ENCODE measurements at regions not wholly inside any gene's neighbourhood (a gene's known extent, or its start where the extent isn't known, plus 50 kb on each side); places are given as distances from the start of the nearest gene placed in this dataset.

DNA sequence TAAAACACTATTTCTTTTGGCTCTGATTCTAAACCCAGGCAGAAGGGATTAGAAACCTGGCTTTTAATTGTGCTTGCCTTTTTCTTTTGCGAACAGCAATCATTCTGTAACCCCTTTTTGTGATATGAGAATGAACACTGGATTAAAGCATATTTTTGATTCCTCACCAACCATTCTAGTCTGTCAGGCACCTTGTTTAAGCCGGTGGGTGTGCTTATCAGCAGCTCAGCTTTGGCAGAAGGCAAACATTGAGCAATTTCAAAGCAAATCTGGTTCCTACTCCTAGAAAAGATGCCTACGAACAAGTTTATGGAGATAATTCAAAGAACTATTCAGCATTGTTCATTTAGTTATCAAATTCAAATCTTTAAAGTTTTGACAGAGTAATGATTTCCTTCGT is 265.1 kb upstream of the FAM241A start:
- DNase-seq (ENCODE audit: low read depth, low spot score): no peak
- no peak overlapping the region for H3K4me3 ChIP-seq (ENCODE audit: low read length)

DNA sequence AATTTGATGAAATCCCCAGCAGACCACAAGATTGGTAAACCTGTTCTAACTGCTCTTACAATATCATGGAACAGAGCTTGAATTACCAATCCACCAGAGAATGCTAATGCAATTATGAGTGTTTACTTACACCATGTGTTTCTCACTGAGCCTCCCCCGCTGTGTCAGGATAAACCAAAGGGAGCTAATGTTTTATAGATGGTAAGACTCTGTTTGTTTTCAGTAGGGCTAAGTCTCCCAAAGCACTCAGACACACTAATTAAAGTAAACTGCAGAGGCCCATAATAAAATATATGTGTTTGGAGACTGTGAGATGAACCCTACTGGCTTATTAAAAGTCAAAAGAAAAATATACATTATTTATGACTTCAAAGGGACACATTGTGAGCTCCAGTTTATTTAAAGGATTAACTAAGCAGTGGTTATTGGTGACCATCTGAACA is 261.7 kb upstream of the FAM241A start:
- DNase-seq (ENCODE audit: low read depth, low spot score): no peak
- H3K4me3 ChIP-seq (ENCODE audit: low read length): no peak overlapping the region

DNA sequence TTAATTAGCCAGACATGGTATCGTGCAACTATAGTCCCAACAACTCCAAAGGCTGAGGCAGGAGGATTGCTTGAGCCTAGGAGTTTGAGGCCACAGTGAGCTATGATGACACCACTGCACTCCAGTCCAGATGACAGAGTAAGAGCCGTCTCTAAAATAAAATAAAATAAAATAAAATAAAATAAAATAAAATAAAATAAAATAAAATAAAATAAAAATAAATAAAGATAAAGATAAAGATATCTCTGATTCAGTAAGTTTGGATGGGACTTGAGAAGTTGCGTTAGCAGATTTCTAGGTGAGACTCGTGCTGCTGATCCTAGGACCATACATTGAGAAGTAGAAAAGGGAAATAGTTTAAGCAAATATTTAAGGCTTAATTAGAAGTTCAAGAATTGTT is 254.8 kb upstream of the FAM241A start:
- no peak for DNase-seq (ENCODE audit: low read depth, low spot score)
- no peak overlapping the region for H3K4me3 ChIP-seq (ENCODE audit: low read length)

DNA sequence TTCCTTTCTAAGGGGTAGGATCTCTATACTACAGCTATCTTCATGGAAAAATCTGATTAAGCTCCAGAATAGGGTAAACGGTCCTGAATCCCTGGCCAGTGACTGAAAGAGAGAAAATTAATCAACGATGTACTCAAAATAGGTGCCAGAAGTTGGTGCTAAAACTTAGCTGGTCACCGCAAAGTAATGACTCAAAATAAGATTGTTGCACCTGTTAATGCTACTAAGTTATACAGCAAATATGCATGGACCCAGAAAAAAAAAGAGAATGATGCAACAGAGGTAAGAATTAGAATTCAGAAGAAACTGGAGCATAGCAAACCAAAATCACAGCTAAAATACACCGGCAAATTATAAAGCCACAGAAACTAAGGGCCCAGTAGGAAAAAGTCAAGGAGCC is 239.7 kb upstream of the FAM241A start:
- H3K4me3 ChIP-seq (ENCODE audit: low read length): no peak overlapping the region
- DNase-seq (ENCODE audit: low read depth, low spot score): no peak

DNA sequence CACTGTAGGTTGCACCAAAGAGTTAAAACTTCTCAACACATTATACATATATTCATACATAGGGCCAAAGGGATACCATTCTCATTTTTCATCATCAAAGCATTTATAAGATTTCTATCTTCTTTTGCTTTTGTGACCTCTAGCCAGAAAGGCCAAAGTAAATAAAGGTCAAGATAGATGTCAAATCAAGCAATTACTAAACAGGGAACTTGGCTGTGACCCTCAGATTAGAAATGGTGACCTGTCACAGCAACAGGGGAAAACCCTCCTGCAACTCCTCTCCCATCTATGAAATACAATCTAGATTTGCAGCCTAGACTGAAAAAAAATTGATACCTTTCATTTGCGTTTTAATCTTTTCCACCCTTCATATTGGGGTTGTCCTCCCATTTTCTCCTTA is 225.6 kb upstream of the FAM241A start:
- no peak overlapping the region for H3K4me3 ChIP-seq (ENCODE audit: low read length)
- no peak for DNase-seq (ENCODE audit: low read depth, low spot score)

DNA sequence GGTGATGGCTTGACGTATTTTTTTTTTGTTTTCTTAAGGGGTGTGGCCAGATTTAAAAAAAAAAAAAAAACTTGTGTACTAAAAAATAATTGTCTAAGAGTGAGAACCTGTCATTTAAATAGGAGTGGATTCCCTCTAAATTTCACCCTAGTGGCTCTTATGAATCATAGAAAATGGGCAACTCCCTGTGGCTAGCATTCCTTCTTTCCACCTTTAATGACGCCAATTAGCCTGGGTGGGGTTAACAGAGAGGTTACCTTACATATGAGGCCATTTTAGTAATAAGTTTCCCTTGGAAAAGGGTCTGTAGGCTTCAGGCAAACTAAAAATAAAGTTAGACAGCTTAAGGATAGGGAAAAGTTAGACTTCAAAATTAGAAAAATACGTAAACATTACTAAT is 223.5 kb upstream of the FAM241A start:
- no peak overlapping the region for H3K4me3 ChIP-seq (ENCODE audit: low read length)
- no peak for DNase-seq (ENCODE audit: low read depth, low spot score)

DNA sequence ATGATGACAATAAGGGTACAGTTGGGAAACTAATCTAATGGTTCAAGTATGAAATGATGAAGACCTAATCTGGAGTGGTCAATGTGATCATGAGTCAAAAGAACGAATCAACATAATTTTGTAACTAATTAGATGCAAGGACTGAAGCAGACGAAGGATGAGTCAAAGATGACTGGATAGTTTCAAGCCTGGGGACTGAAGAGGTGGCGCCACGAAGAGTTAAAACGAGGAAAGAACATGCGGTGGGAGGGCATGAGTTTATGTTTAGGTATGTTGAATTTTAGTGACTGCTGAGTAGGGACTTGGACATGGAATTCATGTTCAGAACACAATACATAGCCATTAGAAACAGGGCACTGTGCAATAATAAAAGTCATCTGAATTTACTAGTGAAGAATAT is 221.5 kb upstream of the FAM241A start:
- no peak for DNase-seq (ENCODE audit: low read depth, low spot score)

DNA sequence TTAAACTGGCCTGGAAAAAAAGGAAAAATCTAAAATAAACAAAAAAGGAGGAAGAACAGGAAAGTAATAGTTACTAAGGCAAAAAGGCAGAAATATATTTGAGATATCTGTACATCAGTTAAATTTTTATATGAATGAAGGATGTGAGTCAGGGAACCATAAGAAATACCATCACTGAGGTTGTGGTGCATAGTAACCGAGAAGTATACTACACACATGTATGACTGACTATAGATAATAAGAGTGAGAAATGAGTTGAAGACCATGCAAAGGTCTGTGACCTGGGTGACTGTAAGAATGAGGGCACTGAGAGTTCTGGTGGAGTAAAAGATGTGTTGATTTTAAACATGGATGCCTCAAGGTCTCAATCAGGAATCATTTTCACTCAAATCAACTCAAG is 220.6 kb upstream of the FAM241A start:
- DNase-seq (ENCODE audit: low read depth, low spot score): no peak
- no peak overlapping the region for H3K4me3 ChIP-seq (ENCODE audit: low read length)

More for the DNA sequence above, 221.5 kb upstream of the FAM241A start:
- no peak overlapping the region for H3K4me3 ChIP-seq (ENCODE audit: low read length)

DNA sequence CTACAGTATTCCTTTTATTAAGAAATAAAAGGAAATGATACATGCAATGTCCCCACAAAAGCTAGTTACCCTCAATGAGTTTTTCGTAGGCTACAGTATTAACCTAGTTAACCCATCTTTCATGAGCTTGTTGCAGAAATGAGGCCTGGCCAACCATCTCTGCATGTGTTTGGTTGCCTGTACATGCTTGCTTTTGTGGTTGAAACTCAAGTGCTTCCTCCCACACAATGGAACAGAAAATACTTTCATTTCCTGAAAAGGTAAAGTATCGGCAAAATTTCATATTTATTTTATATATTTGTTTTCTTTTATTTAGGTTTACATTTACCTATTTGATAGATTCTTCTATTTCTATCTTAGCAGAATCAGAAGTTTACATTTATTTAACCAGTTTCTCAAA is 214.6 kb upstream of the FAM241A start:
- no peak overlapping the region for H3K4me3 ChIP-seq (ENCODE audit: low read length)
- DNase-seq (ENCODE audit: low read depth, low spot score): no peak

DNA sequence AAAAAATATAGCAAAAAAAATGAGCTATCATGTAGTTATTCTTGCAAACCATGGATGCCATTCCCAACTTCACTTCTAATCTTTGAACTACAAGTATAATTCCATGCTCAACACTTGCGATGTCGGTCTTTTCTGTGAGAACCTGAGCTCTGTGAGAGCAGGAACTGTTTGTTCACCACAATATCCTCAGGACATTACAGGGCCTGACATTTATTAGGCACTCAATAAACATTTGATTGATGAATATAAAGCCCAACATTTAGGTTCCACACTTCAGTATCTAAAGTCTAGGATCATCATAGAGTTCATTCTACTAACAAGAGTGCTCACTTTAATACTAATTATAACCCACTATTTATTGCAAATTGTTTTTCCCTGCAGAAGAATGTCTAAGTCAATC is 211.6 kb upstream of the FAM241A start:
- no peak overlapping the region for H3K4me3 ChIP-seq (ENCODE audit: low read length)
- no peak for DNase-seq (ENCODE audit: low read depth, low spot score)

DNA sequence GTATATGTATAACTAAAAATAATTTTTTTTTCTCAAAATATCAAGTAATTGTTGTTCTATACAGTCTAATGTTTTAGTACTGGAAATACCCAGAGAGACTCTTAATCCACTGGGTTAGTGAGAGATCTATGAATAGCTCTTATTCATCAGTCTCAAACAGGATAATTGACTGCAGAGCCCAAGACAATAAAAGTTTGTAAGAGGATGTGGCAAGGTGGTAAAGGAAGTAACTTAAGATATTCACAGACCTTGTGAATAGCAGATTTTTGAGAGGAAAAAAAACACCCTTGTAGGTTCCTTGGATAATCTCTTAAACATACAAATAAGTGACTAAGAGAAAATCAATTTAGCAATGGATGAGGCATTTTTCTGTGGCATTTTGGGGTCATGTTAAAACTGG is 210.9 kb upstream of the FAM241A start:
- no peak overlapping the region for H3K4me3 ChIP-seq (ENCODE audit: low read length)
- peak; percentile 12 for DNase-seq (ENCODE audit: low read depth, low spot score)

DNA sequence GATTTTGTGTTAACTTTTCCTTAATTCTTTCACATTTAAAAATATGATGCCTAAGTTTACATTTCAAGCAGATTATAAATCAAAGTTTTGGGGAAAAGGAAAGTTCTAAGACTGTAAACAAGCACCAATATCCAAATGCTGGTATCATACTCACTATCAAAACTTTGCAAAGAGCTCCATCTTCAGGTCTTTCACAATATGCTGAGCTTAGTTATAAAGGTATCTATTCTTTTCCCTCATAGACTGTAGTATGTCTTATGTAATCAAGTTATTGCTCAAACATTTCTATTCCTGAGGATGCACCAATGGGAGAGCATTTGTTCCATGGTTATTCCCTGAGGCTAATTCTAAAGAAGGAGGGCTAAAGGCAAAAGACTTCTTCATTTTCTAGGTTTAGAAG is 207.9 kb upstream of the FAM241A start:
- no peak overlapping the region for H3K4me3 ChIP-seq (ENCODE audit: low read length)
- DNase-seq (ENCODE audit: low read depth, low spot score): peak; percentile 11

DNA sequence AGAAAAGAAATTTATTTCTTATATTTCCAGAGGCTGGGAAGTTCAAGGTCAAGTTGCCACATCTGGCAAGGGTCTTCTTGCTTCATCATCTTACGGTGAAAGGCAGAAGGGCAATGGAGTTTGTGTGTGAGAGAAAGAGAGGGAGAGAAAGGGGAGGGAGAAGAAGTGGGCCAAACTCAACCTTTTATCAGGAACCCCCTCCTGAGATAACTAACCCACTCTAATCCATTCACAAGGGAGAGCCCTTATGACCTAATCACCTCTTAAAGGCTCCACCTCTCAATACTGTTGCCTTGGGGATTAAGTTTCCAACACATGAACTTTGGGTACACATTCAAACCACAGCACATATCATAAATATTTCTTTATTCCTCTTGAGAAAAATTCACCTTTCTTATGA is 203.3 kb upstream of the FAM241A start:
- no peak for DNase-seq (ENCODE audit: low read depth, low spot score)
- no peak overlapping the region for H3K4me3 ChIP-seq (ENCODE audit: low read length)

DNA sequence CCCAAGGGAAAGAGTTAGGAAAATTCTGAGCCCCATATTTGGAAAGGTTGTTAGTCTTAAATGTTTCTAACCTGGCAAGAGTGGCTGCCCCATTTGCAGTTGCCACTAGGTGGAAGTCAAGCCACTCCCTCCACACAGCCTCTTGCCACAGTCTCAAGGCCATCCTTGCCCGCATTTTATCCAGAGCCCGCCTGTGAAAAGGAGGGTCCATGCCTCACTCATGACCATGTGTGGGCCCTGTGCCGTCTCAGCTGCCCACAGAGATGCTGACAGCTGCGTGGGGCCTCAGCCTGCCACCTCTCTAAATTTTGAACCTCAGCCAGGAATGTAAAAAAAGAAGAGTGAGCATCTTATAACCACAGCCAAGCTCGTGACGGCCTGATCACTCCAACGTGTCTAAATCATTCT is 201.5 kb upstream of the FAM241A start:
- DNase-seq (ENCODE audit: low read depth, low spot score): peak; percentile 11
- no peak overlapping the region for H3K4me3 ChIP-seq (ENCODE audit: low read length)

DNA sequence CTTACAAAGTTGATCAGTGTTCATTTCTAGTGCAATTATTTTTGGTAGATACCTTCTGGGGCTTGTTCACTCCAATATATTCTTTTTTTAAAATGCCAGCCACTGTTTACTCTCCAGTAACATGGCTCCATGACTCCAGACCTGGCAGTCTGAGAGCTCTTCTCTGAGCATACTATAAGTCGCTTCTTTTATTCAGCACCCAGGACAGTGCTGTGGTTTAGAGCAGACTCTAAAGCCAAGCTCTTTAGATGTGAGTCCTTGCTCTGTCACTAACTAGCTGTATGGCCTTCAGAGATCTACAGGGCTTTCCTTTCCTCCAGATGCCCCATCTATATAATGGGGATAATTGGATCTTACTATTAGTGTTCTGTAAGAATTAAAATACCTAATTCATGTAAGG is 200.2 kb upstream of the FAM241A start:
- H3K4me3 ChIP-seq (ENCODE audit: low read length): no peak overlapping the region
- no peak for DNase-seq (ENCODE audit: low read depth, low spot score)

DNA sequence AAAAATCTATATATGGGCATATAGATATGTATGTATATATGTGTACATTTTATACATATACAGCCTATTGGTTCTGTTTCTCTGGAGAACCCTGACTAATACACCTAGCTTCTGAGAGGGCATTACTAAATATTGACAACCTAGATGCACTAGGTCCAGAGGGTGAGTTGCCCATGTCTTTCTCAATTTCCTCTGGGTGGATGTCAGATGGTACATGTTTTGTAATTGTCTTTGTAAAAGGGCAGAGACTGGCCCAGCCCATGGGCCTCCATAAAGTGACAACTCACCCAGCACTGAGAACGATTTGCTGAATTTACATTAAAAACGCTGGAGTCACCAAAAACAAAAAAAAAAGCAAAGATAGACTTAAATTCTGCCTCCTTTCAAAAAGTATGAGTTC is 198.5 kb upstream of the FAM241A start:
- no peak for DNase-seq (ENCODE audit: low read depth, low spot score)
- no peak overlapping the region for H3K4me3 ChIP-seq (ENCODE audit: low read length)

DNA sequence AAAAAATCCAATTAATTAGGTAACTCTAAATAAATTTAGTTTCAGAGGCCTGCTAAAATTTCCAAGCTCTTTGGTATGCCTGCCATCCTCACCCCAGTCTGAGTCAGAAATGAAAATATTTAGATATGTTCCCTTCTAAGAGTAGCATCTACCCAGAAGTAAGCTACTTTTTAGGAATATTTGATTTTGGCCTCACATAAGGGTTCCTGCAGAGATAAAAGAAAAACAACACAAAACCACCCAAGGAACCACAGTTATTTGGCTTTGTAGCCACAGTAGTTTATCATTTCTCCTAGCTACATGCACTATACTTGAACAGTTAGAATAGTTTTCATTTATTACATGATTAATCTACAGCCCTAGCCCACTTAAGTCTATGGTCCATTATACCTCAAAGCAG is 192.6 kb upstream of the FAM241A start:
- no peak overlapping the region for H3K4me3 ChIP-seq (ENCODE audit: low read length)
- DNase-seq (ENCODE audit: low read depth, low spot score): no peak

DNA sequence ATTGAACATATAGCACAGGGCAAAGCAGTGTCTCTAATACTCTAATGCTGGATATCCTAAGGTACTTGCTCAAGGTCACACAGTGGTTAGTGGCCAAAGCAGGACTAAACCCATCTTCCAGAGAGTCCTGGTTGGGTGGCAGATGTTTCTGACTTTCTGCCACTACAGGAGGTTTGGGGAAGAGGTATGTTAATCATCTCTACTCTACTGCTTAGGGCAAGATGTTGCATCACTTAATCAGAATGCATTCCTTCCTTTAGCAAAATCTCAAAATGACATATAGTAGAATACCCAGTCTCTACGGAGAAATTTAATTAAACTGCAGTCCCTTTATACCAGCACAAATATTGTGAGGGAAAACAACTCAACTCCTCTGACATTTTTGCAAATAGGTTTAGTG is 190.7 kb upstream of the FAM241A start:
- H3K4me3 ChIP-seq (ENCODE audit: low read length): no peak overlapping the region
- DNase-seq (ENCODE audit: low read depth, low spot score): no peak

DNA sequence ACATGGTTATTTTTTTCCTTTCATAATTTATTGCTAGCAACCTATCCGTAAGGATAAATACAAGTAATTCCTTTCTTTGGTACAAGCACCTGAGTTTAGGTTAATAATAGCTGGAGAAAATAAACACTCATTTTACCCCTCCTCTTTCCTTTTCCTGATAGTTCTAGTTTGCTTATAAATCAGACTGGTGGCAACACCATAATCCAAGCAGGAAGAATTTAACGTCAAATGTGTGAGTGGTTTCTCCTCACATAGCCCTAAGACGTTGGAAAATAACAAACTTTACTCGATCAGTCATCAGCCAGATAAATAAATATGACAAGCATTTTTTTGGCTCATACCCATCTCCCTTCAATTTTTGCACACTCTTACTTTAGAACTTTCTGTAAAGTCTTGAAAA is 190.3 kb upstream of the FAM241A start:
- no peak overlapping the region for H3K4me3 ChIP-seq (ENCODE audit: low read length)
- no peak for DNase-seq (ENCODE audit: low read depth, low spot score)

DNA sequence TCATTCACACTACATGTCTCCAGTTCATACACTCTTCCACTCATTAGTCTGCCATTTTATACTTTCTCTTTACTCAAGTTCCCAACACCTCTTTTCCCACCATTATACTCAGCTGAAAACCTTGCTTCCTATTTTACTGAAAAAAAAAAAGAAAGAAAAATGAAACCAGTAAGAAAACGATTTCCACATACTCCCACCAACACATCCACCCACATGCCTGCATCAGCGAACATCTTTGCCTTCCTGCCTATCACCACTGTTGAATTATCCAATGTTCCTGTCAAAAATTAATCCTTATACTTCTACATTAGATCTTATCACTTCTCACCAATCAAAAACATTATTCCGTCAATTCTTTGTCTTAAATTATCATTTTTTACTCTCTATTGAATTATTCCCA is 188.1 kb upstream of the FAM241A start:
- no peak for DNase-seq (ENCODE audit: low read depth, low spot score)
- no peak overlapping the region for H3K4me3 ChIP-seq (ENCODE audit: low read length)

DNA sequence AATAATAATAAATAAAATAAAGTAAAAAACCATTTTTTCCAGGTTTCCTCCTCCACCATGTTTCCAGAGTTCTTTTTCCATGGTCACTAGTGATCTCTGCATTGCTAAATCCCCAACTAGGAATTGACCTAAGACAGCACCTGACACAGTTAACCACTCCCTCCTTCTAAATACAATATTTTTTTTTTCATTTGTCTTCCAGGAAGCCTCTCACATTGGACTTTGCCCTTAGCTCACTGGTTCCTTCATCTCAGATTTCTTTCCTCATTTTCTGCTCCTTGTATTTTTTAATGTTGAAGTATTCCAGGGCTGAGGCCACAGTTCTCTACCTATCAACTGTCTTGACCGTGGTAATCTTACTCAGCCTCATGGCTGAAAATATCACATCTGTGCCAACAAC is 187.3 kb upstream of the FAM241A start:
- H3K4me3 ChIP-seq (ENCODE audit: low read length): no peak overlapping the region
- DNase-seq (ENCODE audit: low read depth, low spot score): no peak

DNA sequence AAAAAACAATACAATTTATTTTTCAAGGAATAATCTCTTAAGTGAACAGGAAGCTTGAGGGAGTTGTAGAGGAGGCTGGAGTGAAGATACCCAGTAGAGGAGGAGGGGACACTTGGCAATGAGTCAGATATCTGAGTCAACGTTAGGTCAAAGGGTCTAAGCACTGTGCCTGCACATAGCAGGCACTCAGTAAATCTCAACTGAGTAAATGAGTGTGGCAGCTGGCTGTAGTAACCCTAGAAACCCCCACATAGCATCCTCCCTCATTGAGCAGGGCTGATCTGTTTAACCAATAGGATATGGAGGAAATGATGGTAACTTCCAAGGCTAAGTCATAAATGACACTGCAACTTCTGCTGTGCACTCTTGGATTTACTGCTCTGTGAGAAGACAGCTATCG is 186.0 kb upstream of the FAM241A start:
- no peak for DNase-seq (ENCODE audit: low read depth, low spot score)
- H3K4me3 ChIP-seq (ENCODE audit: low read length): no peak overlapping the region

Data from Jurkat, Clone E6-1 (cell line).